ENCODE measurements at regions not wholly inside any gene's neighbourhood (a gene's known extent, or its start where the extent isn't known, plus 50 kb on each side); places are given as distances from the start of the nearest gene placed in this dataset.

DNA sequence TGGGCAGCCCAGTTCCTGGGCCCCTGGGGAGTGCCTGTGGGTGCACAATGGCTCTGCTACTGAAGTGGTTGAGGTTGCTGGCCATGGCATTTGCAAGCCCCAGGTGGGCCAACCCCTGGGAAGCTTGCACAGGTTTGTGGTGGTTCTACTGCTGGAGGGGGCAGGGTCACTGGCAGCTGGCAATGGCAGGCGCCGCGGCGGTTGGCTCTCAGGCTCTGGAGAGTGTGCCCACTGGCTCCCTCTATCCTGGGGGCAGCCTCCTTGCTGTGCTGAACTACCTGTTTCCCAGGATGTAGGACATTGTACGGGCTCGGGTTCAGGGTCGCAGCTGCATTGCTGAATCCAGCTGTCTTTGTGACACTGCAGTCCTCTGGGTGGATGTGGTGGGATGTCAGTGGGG, 180.2 kb upstream of the HES1 start:
- no peak for TF ChIP-seq POLR2A (IDR thresholded peaks at IDR 0.05)
- TF ChIP-seq, protein P1, sequence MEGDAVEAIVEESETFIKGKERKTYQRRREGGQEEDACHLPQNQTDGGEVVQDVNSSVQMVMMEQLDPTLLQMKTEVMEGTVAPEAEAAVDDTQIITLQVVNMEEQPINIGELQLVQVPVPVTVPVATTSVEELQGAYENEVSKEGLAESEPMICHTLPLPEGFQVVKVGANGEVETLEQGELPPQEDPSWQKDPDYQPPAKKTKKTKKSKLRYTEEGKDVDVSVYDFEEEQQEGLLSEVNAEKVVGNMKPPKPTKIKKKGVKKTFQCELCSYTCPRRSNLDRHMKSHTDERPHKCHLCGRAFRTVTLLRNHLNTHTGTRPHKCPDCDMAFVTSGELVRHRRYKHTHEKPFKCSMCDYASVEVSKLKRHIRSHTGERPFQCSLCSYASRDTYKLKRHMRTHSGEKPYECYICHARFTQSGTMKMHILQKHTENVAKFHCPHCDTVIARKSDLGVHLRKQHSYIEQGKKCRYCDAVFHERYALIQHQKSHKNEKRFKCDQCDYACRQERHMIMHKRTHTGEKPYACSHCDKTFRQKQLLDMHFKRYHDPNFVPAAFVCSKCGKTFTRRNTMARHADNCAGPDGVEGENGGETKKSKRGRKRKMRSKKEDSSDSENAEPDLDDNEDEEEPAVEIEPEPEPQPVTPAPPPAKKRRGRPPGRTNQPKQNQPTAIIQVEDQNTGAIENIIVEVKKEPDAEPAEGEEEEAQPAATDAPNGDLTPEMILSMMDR (IDR thresholded peaks at IDR 0.05) = no peak
- Histone ChIP-seq H3K27ac (no peak overlapping the region), H3K9me3 (peaks cover 0 to 15% (median 9%) of the 10 kb centered on the region in 3 donors), H3K4me1 (peaks cover 0 to 21% (median 5%) of the 10 kb centered on the region in 3 donors), H3K4me3 (no peak overlapping the region), H3K27me3 (peaks cover 0 to 16% (median 0%) of the 10 kb centered on the region in 4 donors), H3K36me3 (no peaks in the 10 kb centered on the region)
- 93 to 97% methylated on average over 3 to 7 of the region's 7 CpGs for WGBS, 2 donors
- DNase-seq = no peak
- intact Hi-C loops (cut with DNase I) = no loop called here

DNA sequence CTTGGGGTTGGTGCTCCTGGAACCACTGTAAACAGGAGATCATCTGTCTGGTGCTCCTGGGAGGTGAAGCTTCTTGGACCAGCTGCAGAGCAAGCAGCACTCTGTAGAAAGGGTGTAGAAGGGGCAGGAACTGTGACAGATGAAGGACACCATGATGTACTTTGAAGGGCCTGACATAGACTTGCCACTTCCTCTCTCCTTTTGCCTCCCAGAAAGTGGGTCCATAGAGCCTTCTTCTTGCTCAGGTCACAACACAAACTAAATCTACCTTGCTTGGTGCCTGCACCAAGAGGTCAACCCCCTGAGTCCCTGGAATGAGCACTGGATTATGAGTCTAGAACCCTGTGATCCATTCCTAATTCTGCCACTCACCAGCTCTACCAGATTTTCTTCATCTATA, 176.1 kb upstream of the HES1 start:
- TF ChIP-seq, protein P1 (IDR thresholded peaks at IDR 0.05) = no peak
- no peak for TF ChIP-seq POLR2A (IDR thresholded peaks at IDR 0.05)
- no peak overlapping the region for H3K4me3 ChIP-seq
- H3K36me3 ChIP-seq = no peaks in the 10 kb centered on the region
- H3K27me3 ChIP-seq = peaks cover 0 to 25% (median 0%) of the 10 kb centered on the region in 4 donors
- intact Hi-C loops (cut with DNase I) = no loop called here
- DNase-seq = no peak
- no peak overlapping the region for H3K27ac ChIP-seq
- peaks cover 0 to 8% (median under 1%) of the 10 kb centered on the region in 3 donors for H3K9me3 ChIP-seq
- H3K4me1 ChIP-seq = peaks cover 0 to 8% (median 0%) of the 10 kb centered on the region in 3 donors

- H3K9me3 ChIP-seq = peaks cover 0 to 4% (median 0%) of the 10 kb centered on the region in 3 donors
- H3K27me3 ChIP-seq = peaks cover 0 to 31% (median 0%) of the 10 kb centered on the region in 4 donors
- intact Hi-C loops (cut with DNase I) = no loop called here
- no peak for DNase-seq
- WGBS, 2 donors = 85 to 89% methylated on average over 20 to 21 of the region's 21 CpGs
- H3K36me3 ChIP-seq = no peaks in the 10 kb centered on the region
- no peak overlapping the region for H3K27ac ChIP-seq
- no peak overlapping the region for H3K4me3 ChIP-seq
- no peak for TF ChIP-seq POLR2A (IDR thresholded peaks at IDR 0.05)
- TF ChIP-seq, protein P1 (IDR thresholded peaks at IDR 0.05) = no peak
- H3K4me1 ChIP-seq = peaks cover 0 to 8% (median 0%) of the 10 kb centered on the region in 3 donors
Observed at GRCh38 chr3:193960487-193961274, 175.3 kb upstream of the HES1 start.

DNA sequence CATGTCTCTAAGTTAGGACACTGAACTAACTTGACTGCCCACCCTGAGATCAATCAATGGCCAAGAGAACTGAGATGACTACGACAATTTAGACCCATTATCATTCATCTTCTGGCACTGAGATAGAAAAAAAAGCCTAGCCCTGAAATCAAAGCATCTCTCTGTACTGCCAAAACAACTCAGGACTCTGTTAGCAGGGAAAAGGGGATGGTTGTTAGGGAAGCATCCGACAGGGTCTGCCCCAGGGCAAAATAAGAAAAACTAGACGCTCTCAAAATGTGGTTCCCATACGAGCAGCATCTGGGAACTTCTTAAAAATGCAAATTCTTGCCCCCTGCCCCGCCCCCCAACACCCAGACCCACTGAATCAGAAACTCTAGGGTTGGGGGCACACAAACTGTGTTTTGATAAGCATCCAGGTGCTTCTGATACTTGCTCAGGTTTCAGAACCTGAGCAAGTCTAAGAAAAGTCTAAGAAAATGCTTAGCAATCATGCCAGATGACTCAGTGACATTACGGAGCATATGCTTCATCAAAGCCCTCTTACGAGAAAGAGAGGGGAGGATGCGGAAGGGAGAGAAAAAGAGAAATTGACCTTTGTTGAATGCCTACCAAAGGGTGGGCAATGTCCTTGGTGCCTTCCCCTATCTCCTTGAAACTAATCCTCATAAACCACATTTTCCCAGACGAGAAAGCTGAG, 172.8 kb upstream of the HES1 start:
- no peak for DNase-seq
- Histone ChIP-seq H3K27me3 (peaks cover 0 to 32% (median 0%) of the 10 kb centered on the region in 4 donors), H3K9me3 (no peaks in the 10 kb centered on the region), H3K36me3 (no peaks in the 10 kb centered on the region), H3K4me3 (no peak overlapping the region), H3K4me1 (peaks cover 0 to 8% (median 0%) of the 10 kb centered on the region in 3 donors), H3K27ac (no peak overlapping the region)
- WGBS, 2 donors = 67 to 81% methylated on average over 8 to 9 of the region's 9 CpGs
- intact Hi-C loops (cut with DNase I) = no loop called here
- TF ChIP-seq, protein P1 (IDR thresholded peaks at IDR 0.05) = no peak
- TF ChIP-seq POLR2A (IDR thresholded peaks at IDR 0.05) = no peak

Measured in esophagus squamous epithelium (tissue), 5 donors.